SK-N-MC (cell line): ENCODE measurements at regions not wholly inside any gene's neighbourhood (a gene's known extent, or its start where the extent isn't known, plus 50 kb on each side); places are given as distances from the start of the nearest gene placed in this dataset.

Source experiments
- EZH2 ChIP-seq: fragments of 200-600 bp; sonication (generic); IDR thresholded peaks from one replicate; pipeline ENCODE4 v1.6.1; 2017; ENCODE audit warnings: antibody characterized with exemption
- POLR2AphosphoS5 ChIP-seq: IDR thresholded peaks from 2 replicates; pipeline ENCODE4 v1.6.1; 2012; ENCODE audit warnings: mild to moderate bottlenecking, low read depth, low read length, borderline replicate concordance

DNA sequence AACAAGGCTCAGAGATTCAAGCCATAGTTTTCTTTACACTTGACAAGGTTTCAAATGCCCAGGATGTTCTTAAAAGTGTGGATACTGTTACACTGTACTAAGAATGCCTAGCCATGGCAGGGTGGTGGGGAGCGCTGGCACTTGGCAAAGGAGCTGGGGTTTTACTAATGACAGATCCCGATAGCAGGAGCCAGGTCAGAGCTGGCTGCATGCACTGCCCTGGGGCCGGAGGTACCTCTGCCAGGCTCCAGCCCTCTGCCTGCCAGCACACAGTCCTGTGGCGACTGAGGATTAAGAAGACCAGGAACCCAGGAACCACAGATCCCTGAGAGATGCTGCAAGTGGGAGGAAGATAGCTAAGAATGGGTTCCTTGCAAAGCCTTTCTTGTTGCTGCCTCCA is 260.3 kb downstream of the ALDH8A1 start:
- TF ChIP-seq POLR2AphosphoS5 (no peak), EZH2 (no peak)
